CD4-positive, alpha-beta memory T cell (primary cell): ENCODE measurements at regions not wholly inside any gene's neighbourhood (a gene's known extent, or its start where the extent isn't known, plus 50 kb on each side); places are given as distances from the start of the nearest gene placed in this dataset.
"Not testable (repeated sequence)": the region's sequence is repeated elsewhere in the genome, so short reads cannot be mapped to it uniquely, and the experiment has no call there.

Experiments
- CTCF ChIA-PET: fragments of 350-600 bp; sonication (Branson Sonifier 250); formaldehyde crosslinking; loops from one replicate; lab custom pipeline; 2021; ENCODE audit warnings: inconsistent platforms; ENCODE audit not compliant: partially characterized antibody; lab: Charles Lee
- POLR2A ChIA-PET: fragments of 350-600 bp; sonication (Branson Sonifier 250); formaldehyde crosslinking; loops from one replicate; lab custom pipeline; 2021; ENCODE audit not compliant: partially characterized antibody; lab: Charles Lee
- DNase-seq, 5 donors: peaks; one replicate each; pipeline versions ENCODE4 v3.0.0 to v3.0.0-alpha.2; 2020 to 2022; ENCODE audit warnings: mixed read lengths in 1 of 5
- H3K27ac ChIP-seq: one replicate; pipeline ENCODE4 v1.7.0; 2013; ENCODE audit warnings: low read depth, low read length
- H3K27me3 ChIP-seq: 2 replicates; pipeline ENCODE4 v1.7.0; 2013; ENCODE audit warnings: mild to moderate bottlenecking, low read length, moderate library complexity; ENCODE audit not compliant: insufficient read depth
- H3K36me3 ChIP-seq: 2 replicates; pipeline ENCODE4 v1.7.0; 2013; ENCODE audit warnings: mild to moderate bottlenecking, low read length, moderate library complexity; ENCODE audit not compliant: insufficient read depth
- H3K4me1 ChIP-seq: 2 replicates; pipeline ENCODE4 v1.7.0; 2013; ENCODE audit warnings: mild to moderate bottlenecking, low read length, moderate library complexity; ENCODE audit not compliant: insufficient read depth
- H3K4me3 ChIP-seq, 2 donors: one replicate each; pipeline ENCODE4 v1.7.0; 2013; ENCODE audit warnings: low read length in 2 of 2, mild to moderate bottlenecking in 1 of 2
- H3K9me3 ChIP-seq, 2 donors: one replicate each; pipeline ENCODE4 v1.7.0; 2013; ENCODE audit warnings: low read length in 2 of 2, control low read depth in 1 of 2; ENCODE audit not compliant: control insufficient read depth in 1 of 2
- H3K27ac Mint-ChIP-seq, 7 donors: one replicate each; pipeline ENCODE4 v1.8.0; 2020 to 2021; ENCODE audit warnings: mixed read lengths in 7 of 7, mild to moderate bottlenecking in 6 of 7, inconsistent platforms in 3 of 7, moderate library complexity in 3 of 7
- H3K27me3 Mint-ChIP-seq, 2 donors: one replicate each; pipeline ENCODE4 v1.8.0; 2020 to 2021; ENCODE audit warnings: mixed read lengths in 2 of 2
- H3K36me3 Mint-ChIP-seq, 2 donors: one replicate each; pipeline ENCODE4 v1.8.0; 2020 to 2021; ENCODE audit warnings: mixed read lengths in 2 of 2, inconsistent platforms in 1 of 2, mild to moderate bottlenecking in 1 of 2
- H3K4me1 Mint-ChIP-seq, 4 donors: one replicate each; pipeline ENCODE4 v1.8.0; 2020 to 2021; ENCODE audit warnings: mixed read lengths in 4 of 4, mild to moderate bottlenecking in 1 of 4
- H3K4me3 Mint-ChIP-seq, 8 donors: one replicate each; pipeline ENCODE4 v1.8.0; 2020 to 2021; ENCODE audit warnings: mixed read lengths in 8 of 8, mild to moderate bottlenecking in 7 of 8, moderate library complexity in 6 of 8, inconsistent platforms in 3 of 8
- H3K9me3 Mint-ChIP-seq, 8 donors: one replicate each; pipeline ENCODE4 v1.8.0; 2020 to 2021; ENCODE audit warnings: mixed read lengths in 8 of 8, mild to moderate bottlenecking in 5 of 8, inconsistent platforms in 3 of 8, moderate library complexity in 1 of 8
- intact Hi-C: fragments of 100-400 bp; cut with micrococcal nuclease; formaldehyde crosslinking; loops from one replicate; pipeline ENCODE4 v1.15.1; 2023

GRCh38 chrX:114017086-114017485 lies 566.8 kb upstream of the HTR2C start:
- intact Hi-C loops = no loop called here
- CTCF ChIA-PET = no interaction called here

GRCh38 chrX:114015966-114016365 lies 567.9 kb upstream of the HTR2C start:
- H3K9me3 Mint-ChIP-seq = peaks cover 0 to 3% (median 0%) of the 10 kb centered on the region in 8 donors
- no peaks in the 10 kb centered on the region for H3K27me3 Mint-ChIP-seq
- H3K4me1 Mint-ChIP-seq = no peaks in the 10 kb centered on the region
- no peak overlapping the region for H3K27ac Mint-ChIP-seq
- H3K27ac ChIP-seq = no peak overlapping the region
- ChIA-PET CTCF (no interaction called here), POLR2A (no interaction called here)
- H3K9me3 ChIP-seq = no peaks in the 10 kb centered on the region
- H3K27me3 ChIP-seq = no peaks in the 10 kb centered on the region
- H3K36me3 Mint-ChIP-seq = no peaks in the 10 kb centered on the region
- no peak overlapping the region for H3K4me3 Mint-ChIP-seq
- H3K4me3 ChIP-seq = no peak overlapping the region
- DNase-seq = no peak
- no peaks in the 10 kb centered on the region for H3K4me1 ChIP-seq
- no peaks in the 10 kb centered on the region for H3K36me3 ChIP-seq
- intact Hi-C loops = no loop called here

More at GRCh38 chrX:114017086-114017485, 566.8 kb upstream of the HTR2C start:
- POLR2A ChIA-PET = no interaction called here
- Mint-ChIP-seq H3K36me3 (no peaks in the 10 kb centered on the region), H3K27me3 (no peaks in the 10 kb centered on the region), H3K9me3 (peaks cover 0 to 3% (median 0%) of the 10 kb centered on the region in 8 donors), H3K27ac (no peak overlapping the region), H3K4me1 (no peaks in the 10 kb centered on the region), H3K4me3 (no peak overlapping the region)
- Histone ChIP-seq H3K36me3 (no peaks in the 10 kb centered on the region), H3K27ac (no peak overlapping the region), H3K9me3 (no peaks in the 10 kb centered on the region), H3K4me1 (no peaks in the 10 kb centered on the region), H3K27me3 (no peaks in the 10 kb centered on the region), H3K4me3 (no peak overlapping the region)
- DNase-seq = no peak

GRCh38 chrX:114006664-114007063 lies 577.2 kb upstream of the HTR2C start:
- DNase-seq = no peak
- H3K9me3 ChIP-seq = no peaks in the 10 kb centered on the region
- no peaks in the 10 kb centered on the region for H3K36me3 ChIP-seq
- Mint-ChIP-seq H3K4me1 (no peaks in the 10 kb centered on the region), H3K4me3 (no peak overlapping the region), H3K27ac (no peak overlapping the region), H3K36me3 (no peaks in the 10 kb centered on the region), H3K27me3 (no peaks in the 10 kb centered on the region), H3K9me3 (peaks cover 0 to 8% (median 2%) of the 10 kb centered on the region in 8 donors)
- ChIA-PET CTCF (no interaction called here), POLR2A (no interaction called here)
- no peak overlapping the region for H3K4me3 ChIP-seq
- no peaks in the 10 kb centered on the region for H3K4me1 ChIP-seq
- intact Hi-C loops = no loop called here
- no peaks in the 10 kb centered on the region for H3K27me3 ChIP-seq
- no peak overlapping the region for H3K27ac ChIP-seq

- POLR2A ChIA-PET = no interaction called here
- Mint-ChIP-seq H3K36me3 (no peaks in the 10 kb centered on the region), H3K4me3 (no peak overlapping the region), H3K27ac (no peak overlapping the region), H3K9me3 (peaks cover 0 to 11% (median under 1%) of the 10 kb centered on the region in 8 donors), H3K4me1 (no peaks in the 10 kb centered on the region), H3K27me3 (no peaks in the 10 kb centered on the region)
- H3K27me3 ChIP-seq = no peaks in the 10 kb centered on the region
- H3K36me3 ChIP-seq = no peaks in the 10 kb centered on the region
- no peaks in the 10 kb centered on the region for H3K9me3 ChIP-seq
- no peak overlapping the region for H3K4me3 ChIP-seq
- CTCF ChIA-PET = no interaction called here
- no peak for DNase-seq
- no peaks in the 10 kb centered on the region for H3K4me1 ChIP-seq
- H3K27ac ChIP-seq = no peak overlapping the region
- intact Hi-C loops = no loop called here
Measured at GRCh38 chrX:113996781-113997180, 587.1 kb upstream of the HTR2C start.

- H3K4me3 ChIP-seq, H3K27me3 ChIP-seq, H3K9me3 Mint-ChIP-seq, DNase-seq, H3K36me3 Mint-ChIP-seq, CTCF ChIA-PET, H3K27me3 Mint-ChIP-seq, intact Hi-C loops, H3K9me3 ChIP-seq, H3K4me1 Mint-ChIP-seq, H3K27ac ChIP-seq, POLR2A ChIA-PET, H3K36me3 ChIP-seq, H3K4me3 Mint-ChIP-seq, H3K27ac Mint-ChIP-seq, H3K4me1 ChIP-seq: not testable (repeated sequence)
Measured at GRCh38 chrX:113991720-113992119, 592.2 kb upstream of the HTR2C start.

- H3K27ac Mint-ChIP-seq, H3K4me3 Mint-ChIP-seq, H3K9me3 ChIP-seq, H3K4me3 ChIP-seq, intact Hi-C loops, H3K9me3 Mint-ChIP-seq, POLR2A ChIA-PET, CTCF ChIA-PET, H3K36me3 Mint-ChIP-seq, H3K36me3 ChIP-seq, H3K27me3 Mint-ChIP-seq, H3K4me1 Mint-ChIP-seq, H3K27me3 ChIP-seq, DNase-seq, H3K27ac ChIP-seq, H3K4me1 ChIP-seq: not testable (repeated sequence)
Measured at GRCh38 chrX:113990669-113991068, 593.2 kb upstream of the HTR2C start.

- H3K27ac Mint-ChIP-seq = peak overlapping the region in 1 of 7 donors; percentile 57
- POLR2A ChIA-PET = not testable (repeated sequence)
Measured at GRCh38 chrX:113988315-113988935, 595.5 kb upstream of the HTR2C start.

GRCh38 chrX:113986427-113986826 lies 597.5 kb upstream of the HTR2C start:
- Mint-ChIP-seq H3K27me3 (no peaks in the 10 kb centered on the region), H3K36me3 (no peaks in the 10 kb centered on the region), H3K27ac (no peak overlapping the region), H3K4me1 (no peaks in the 10 kb centered on the region), H3K9me3 (peaks cover 0 to 4% (median 0%) of the 10 kb centered on the region in 8 donors), H3K4me3 (no peak overlapping the region)
- H3K4me3 ChIP-seq = no peak overlapping the region
- H3K4me1 ChIP-seq = no peaks in the 10 kb centered on the region
- CTCF ChIA-PET = no interaction called here
- H3K9me3 ChIP-seq = no peaks in the 10 kb centered on the region
- intact Hi-C loops = no loop called here
- H3K27ac ChIP-seq = no peak overlapping the region
- DNase-seq = no peak
- POLR2A ChIA-PET = no interaction called here
- H3K27me3 ChIP-seq = no peaks in the 10 kb centered on the region
- H3K36me3 ChIP-seq = no peaks in the 10 kb centered on the region

More at GRCh38 chrX:113988315-113988935, 595.5 kb upstream of the HTR2C start:
- H3K4me1 ChIP-seq, H3K4me3 Mint-ChIP-seq, H3K9me3 ChIP-seq, H3K27me3 Mint-ChIP-seq, DNase-seq, H3K27ac ChIP-seq, H3K36me3 Mint-ChIP-seq, H3K27me3 ChIP-seq, intact Hi-C loops, CTCF ChIA-PET, H3K4me3 ChIP-seq, H3K36me3 ChIP-seq, H3K9me3 Mint-ChIP-seq, H3K4me1 Mint-ChIP-seq: not testable (repeated sequence)
